Body of pancreas (tissue), 4 donors: ENCODE measurements at regions not wholly inside any gene's neighbourhood (a gene's known extent, or its start where the extent isn't known, plus 50 kb on each side); places are given as distances from the start of the nearest gene placed in this dataset.

ENCODE experiments used
- POLR2A ChIP-seq, 3 donors: fragments of 450-650 bp; IDR thresholded peaks; one replicate each; pipeline ENCODE4 v1.6.1; 2016; ENCODE audit warnings: antibody characterized with exemption in 3 of 3, mild to moderate bottlenecking in 2 of 3
- TF ChIP-seq, protein P1 (sequence below), 7 experiments: fragments of 450-650 bp in 4 of 7; fragments of 200-600 bp in 3 of 7; sonication (generic) in 3 of 7; IDR thresholded peaks; one replicate each; pipeline ENCODE4 v1.5.1; 2016 to 2019; ENCODE audit warnings: antibody characterized with exemption in 7 of 7

DNA sequence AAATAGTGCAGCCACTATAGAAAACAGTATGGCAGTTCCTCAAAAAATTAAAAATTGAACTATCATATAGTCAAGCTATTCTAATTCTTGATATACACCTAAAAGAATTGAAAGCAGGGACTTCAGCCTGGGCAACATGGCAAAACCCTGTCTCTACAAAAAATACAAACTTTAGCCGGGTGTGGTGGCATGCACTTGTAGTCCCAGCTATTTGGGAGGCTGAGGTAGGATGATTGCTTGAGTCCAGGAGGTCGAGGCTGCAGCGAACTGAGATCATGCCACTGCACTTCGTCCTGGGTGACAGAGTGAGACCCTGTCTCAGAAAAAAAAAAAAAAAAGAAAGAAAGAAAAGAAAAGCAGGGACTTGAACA is 64.0 kb upstream of the FOXN2 start:
- TF ChIP-seq, protein P1, sequence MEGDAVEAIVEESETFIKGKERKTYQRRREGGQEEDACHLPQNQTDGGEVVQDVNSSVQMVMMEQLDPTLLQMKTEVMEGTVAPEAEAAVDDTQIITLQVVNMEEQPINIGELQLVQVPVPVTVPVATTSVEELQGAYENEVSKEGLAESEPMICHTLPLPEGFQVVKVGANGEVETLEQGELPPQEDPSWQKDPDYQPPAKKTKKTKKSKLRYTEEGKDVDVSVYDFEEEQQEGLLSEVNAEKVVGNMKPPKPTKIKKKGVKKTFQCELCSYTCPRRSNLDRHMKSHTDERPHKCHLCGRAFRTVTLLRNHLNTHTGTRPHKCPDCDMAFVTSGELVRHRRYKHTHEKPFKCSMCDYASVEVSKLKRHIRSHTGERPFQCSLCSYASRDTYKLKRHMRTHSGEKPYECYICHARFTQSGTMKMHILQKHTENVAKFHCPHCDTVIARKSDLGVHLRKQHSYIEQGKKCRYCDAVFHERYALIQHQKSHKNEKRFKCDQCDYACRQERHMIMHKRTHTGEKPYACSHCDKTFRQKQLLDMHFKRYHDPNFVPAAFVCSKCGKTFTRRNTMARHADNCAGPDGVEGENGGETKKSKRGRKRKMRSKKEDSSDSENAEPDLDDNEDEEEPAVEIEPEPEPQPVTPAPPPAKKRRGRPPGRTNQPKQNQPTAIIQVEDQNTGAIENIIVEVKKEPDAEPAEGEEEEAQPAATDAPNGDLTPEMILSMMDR (IDR thresholded peaks at IDR 0.05) = no peak
- TF ChIP-seq POLR2A (IDR thresholded peaks at IDR 0.05) = no peak
